OCI-LY7 (cell line): ENCODE measurements at regions not wholly inside any gene's neighbourhood (a gene's known extent, or its start where the extent isn't known, plus 50 kb on each side); places are given as distances from the start of the nearest gene placed in this dataset.
A peak's percentile ranks its signal among the peaks of the same experiment; 100 is the strongest.

Experiments
- BruUV-seq: library from RNA; stranded (reverse); fragments of 400-500 nt; replicated peaks from 2 replicates; lab custom pipeline; 2021; lab: Mats Ljungman, UMichigan
- CTCF ChIA-PET: fragments of 300-600 bp; sonication (Branson Sonifier 250); formaldehyde crosslinking; loops from one replicate; lab custom pipeline; 2022; ENCODE audit warnings: antibody characterized with exemption; ENCODE audit not compliant: unreplicated experiment; lab: Charles Lee
- POLR2A ChIA-PET: fragments of 300-600 bp; sonication (Branson Sonifier 250); formaldehyde crosslinking; loops from one replicate; lab custom pipeline; 2022; ENCODE audit warnings: antibody characterized with exemption; lab: Charles Lee
- DNase-seq: peaks from one replicate; pipeline ENCODE4 v3.0.0-alpha.2; 2015; ENCODE audit warnings: low spot score
- H2AFZ ChIP-seq: fragments of 200-600 bp; sonication (generic), shearing (Covaris generic); 2 replicates; pipeline ENCODE4 v1.6.1; 2014; ENCODE audit warnings: mild to moderate bottlenecking, antibody characterized with exemption, low read length, moderate library complexity
- H3K27ac ChIP-seq: fragments of 200-600 bp; sonication (generic); 2 replicates; pipeline ENCODE4 v1.5.1; 2014; ENCODE audit warnings: mixed run types, low read depth, mild to moderate bottlenecking, moderate library complexity, low read length, inconsistent platforms; ENCODE audit not compliant: poor library complexity, severe bottlenecking
- H3K36me3 ChIP-seq: fragments of 200-600 bp; sonication (generic); 2 replicates; pipeline ENCODE4 v1.6.1; 2014; ENCODE audit warnings: mild to moderate bottlenecking, antibody characterized with exemption, low read length, moderate library complexity, mixed read lengths; ENCODE audit not compliant: insufficient read depth
- H3K4me1 ChIP-seq: fragments of 200-600 bp; sonication (generic); 2 replicates; pipeline ENCODE4 v1.5.1; 2014; ENCODE audit warnings: mild to moderate bottlenecking, low read length; ENCODE audit not compliant: insufficient read depth, poor library complexity, severe bottlenecking
- H3K4me2 ChIP-seq: fragments of 200-600 bp; sonication (generic); 2 replicates; pipeline ENCODE4 v1.6.1; 2014; ENCODE audit warnings: mild to moderate bottlenecking, low read length
- H3K4me3 ChIP-seq: fragments of 200-600 bp; sonication (generic); 2 replicates; pipeline ENCODE4 v1.5.1; 2014; ENCODE audit warnings: mild to moderate bottlenecking, low read depth, low read length; ENCODE audit not compliant: poor library complexity, severe bottlenecking
- H3K79me2 ChIP-seq: fragments of 200-600 bp; sonication (generic); 2 replicates; pipeline ENCODE4 v1.6.1; 2016; ENCODE audit warnings: low read depth, mild to moderate bottlenecking, low read length, moderate library complexity, mixed read lengths; ENCODE audit not compliant: insufficient read depth
- H3K9me2 ChIP-seq: fragments of 200-600 bp; sonication (generic); 2 replicates; pipeline ENCODE4 v1.6.1; 2016; ENCODE audit warnings: mild to moderate bottlenecking, low read length, mixed read lengths; ENCODE audit not compliant: insufficient read depth
- H3K9me3 ChIP-seq: fragments of 200-600 bp; sonication (generic); 2 replicates; pipeline ENCODE4 v1.6.1; 2014; ENCODE audit warnings: mild to moderate bottlenecking, mixed run types, low read length, mixed read lengths
- H4K20me1 ChIP-seq: fragments of 200-600 bp; sonication (generic); 2 replicates; pipeline ENCODE4 v1.6.1; 2014; ENCODE audit warnings: mild to moderate bottlenecking, antibody characterized with exemption, low read length, moderate library complexity, mixed read lengths; ENCODE audit not compliant: insufficient read depth
- EZH2phosphoT487 ChIP-seq: fragments of 200-600 bp; sonication (generic); IDR thresholded peaks from 2 replicates; pipeline ENCODE4 v1.6.1; 2018; ENCODE audit warnings: low read depth, borderline replicate concordance, mild to moderate bottlenecking, mixed run types, antibody characterized with exemption, low read length, moderate library complexity, mixed read lengths
- intact Hi-C: fragments of 100-400 bp; cut with micrococcal nuclease; formaldehyde crosslinking; loops from one replicate; pipeline ENCODE4 v1.10.0; 2022; ENCODE audit not compliant: unreplicated experiment
- TF ChIP-seq, protein P1 (sequence below): fragments of 200-600 bp; sonication (generic); conservative IDR thresholded peaks from 2 replicates; pipeline ENCODE4 v1.5.1; 2014; ENCODE audit warnings: mild to moderate bottlenecking, antibody characterized with exemption, low read length, moderate library complexity, mixed read lengths

DNA sequence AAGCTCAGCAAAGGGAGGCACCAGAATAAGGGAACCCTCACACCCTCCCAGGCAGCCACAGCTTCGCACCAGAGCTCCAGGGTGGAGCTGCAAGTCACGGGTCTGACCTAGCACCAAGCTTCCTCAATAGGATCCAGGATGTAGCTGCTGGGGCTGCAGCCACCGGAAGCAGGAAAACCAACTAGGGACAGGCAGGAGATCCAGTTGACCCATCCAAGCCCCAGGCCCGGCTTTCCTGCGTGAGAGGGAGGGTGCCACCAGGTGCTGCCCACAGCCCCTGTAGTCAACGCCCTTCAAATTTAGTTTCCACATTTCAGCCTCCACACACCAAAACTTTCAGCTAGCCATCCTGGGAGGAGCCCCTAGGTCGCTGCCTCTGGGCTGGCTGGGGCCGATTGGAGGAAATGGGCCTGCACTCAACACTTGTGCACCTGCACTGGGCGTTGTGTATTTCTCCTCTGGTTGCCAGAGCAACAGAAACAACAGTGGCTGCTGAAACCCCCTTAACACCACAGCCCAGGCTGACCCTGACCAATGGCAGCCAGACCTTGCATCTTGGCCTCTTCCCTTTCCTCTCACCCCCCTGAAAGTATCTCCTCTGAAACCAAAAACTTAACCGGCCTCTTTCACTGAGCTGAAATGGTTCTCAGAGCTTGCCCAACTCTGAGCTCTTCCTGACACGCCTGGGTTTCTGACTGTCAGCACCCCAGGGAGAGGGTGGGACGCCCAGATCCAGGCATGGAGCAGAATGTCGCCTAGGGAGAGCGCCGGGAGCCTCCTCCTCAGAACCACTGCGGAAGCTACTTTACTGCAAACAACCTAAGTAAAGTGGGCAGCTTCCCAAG is 226.5 kb upstream of the MAP3K1 start:
- intact Hi-C loops = loop anchor here (2.0 to 5.0 kb wide), 2 partner anchors 98 to 228 kb away; partner anchors contain the start of gene MAP3K1

DNA sequence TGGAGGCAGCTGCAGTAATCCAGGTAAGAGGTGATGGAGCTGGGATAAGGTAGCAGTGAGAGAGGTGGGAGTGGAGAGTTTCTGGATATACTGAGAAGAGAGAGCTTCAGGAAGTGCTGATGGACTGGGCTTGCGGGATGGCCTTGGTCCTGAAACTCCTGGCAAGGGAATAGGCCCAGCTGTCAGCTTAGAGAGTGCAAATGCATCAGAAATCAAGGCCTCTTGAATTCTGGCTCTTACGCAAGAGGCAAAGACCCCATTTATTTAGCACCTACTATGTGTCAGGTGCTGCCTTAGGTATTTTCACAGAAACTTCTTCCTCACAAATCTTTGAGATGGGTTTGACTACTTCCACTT is 227.2 kb upstream of the MAP3K1 start:
- intact Hi-C loops = loop anchor here (2.0 to 5.0 kb wide), 2 partner anchors 99 to 229 kb away; partner anchors contain the start of gene MAP3K1
- Histone ChIP-seq H3K4me2 (peak overlapping the region; percentile 54; the same call in 1 of the 2 replicates), H3K9me2 (no peaks in the 10 kb centered on the region), H3K79me2 (no peaks in the 10 kb centered on the region), H3K36me3 (no peaks in the 10 kb centered on the region), H3K4me3 (no peak overlapping the region), H4K20me1 (no peaks in the 10 kb centered on the region), H3K9me3 (no peaks in the 10 kb centered on the region), H3K4me1 (peaks cover 36% of the 10 kb centered on the region), H3K27ac (no peak overlapping the region), H2AFZ (peak overlapping the region; percentile 75)
- BruUV-seq = no TSS peak
- no peak for DNase-seq
- ChIA-PET CTCF (no interaction called here), POLR2A (interaction anchor here (0.6 to 1.8 kb wide), 5 partner anchors 9 to 226 kb away, joined by 3 to 10 read pairs (median 3); no protein-coding TSS in a partner anchor)
- TF ChIP-seq, protein P1, sequence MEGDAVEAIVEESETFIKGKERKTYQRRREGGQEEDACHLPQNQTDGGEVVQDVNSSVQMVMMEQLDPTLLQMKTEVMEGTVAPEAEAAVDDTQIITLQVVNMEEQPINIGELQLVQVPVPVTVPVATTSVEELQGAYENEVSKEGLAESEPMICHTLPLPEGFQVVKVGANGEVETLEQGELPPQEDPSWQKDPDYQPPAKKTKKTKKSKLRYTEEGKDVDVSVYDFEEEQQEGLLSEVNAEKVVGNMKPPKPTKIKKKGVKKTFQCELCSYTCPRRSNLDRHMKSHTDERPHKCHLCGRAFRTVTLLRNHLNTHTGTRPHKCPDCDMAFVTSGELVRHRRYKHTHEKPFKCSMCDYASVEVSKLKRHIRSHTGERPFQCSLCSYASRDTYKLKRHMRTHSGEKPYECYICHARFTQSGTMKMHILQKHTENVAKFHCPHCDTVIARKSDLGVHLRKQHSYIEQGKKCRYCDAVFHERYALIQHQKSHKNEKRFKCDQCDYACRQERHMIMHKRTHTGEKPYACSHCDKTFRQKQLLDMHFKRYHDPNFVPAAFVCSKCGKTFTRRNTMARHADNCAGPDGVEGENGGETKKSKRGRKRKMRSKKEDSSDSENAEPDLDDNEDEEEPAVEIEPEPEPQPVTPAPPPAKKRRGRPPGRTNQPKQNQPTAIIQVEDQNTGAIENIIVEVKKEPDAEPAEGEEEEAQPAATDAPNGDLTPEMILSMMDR = no peak
- TF ChIP-seq EZH2phosphoT487 = no peak

More for the DNA sequence above, 226.5 kb upstream of the MAP3K1 start:
- Histone ChIP-seq H3K27ac (peak overlapping the region; percentile 36), H2AFZ (peak overlapping the region; percentile 75), H3K9me3 (no peaks in the 10 kb centered on the region), H3K4me2 (peak overlapping the region; percentile 54), H3K4me3 (peak overlapping the region; percentile 6), H3K9me2 (no peaks in the 10 kb centered on the region), H3K79me2 (no peaks in the 10 kb centered on the region), H3K36me3 (no peaks in the 10 kb centered on the region), H4K20me1 (no peaks in the 10 kb centered on the region), H3K4me1 (peaks cover 32% of the 10 kb centered on the region)
- ChIA-PET POLR2A (interaction anchor here (0.6 to 1.8 kb wide), 9 partner anchors 10 to 225 kb away, joined by 3 to 10 read pairs (median 3); no protein-coding TSS in a partner anchor), CTCF (interaction anchor here (0.5 to 1.7 kb wide), 4 partner anchors 19 to 587 kb away, joined by 3 to 5 read pairs (median 4); no protein-coding TSS in a partner anchor)
- no TSS peak for BruUV-seq
- TF ChIP-seq, protein P1 = no peak
- TF ChIP-seq EZH2phosphoT487 = no peak
- DNase-seq = peak; percentile 93
